IMR-90 (cell line): ENCODE measurements at regions not wholly inside any gene's neighbourhood (a gene's known extent, or its start where the extent isn't known, plus 50 kb on each side); places are given as distances from the start of the nearest gene placed in this dataset.

ENCODE experiments used
- ATAC-seq: fragments of 200-7000 bp; cut with Tn5 transposase; 2 replicates; pipeline ENCODE4 v1.9.1; 2020; ENCODE audit warnings: low read depth, mild to moderate bottlenecking, moderate library complexity
- BruUV-seq: library from RNA; stranded (reverse); fragments of 400-500 nt; replicated peaks from 2 replicates; lab custom pipeline; 2021; lab: Mats Ljungman, UMichigan
- CTCF ChIA-PET: fragments of 300-600 bp; formaldehyde crosslinking; extraction: SDS; loops from one replicate; lab custom pipeline; 2021; ENCODE audit warnings: antibody characterized with exemption; lab: Yijun Ruan, JAX
- POLR2A ChIA-PET: fragments of 300-600 bp; sonication (Branson Sonifier 250); formaldehyde crosslinking; loops from one replicate; lab custom pipeline; 2022; ENCODE audit warnings: antibody characterized with exemption; ENCODE audit not compliant: unreplicated experiment; lab: Charles Lee
- DNase-seq: peaks from one replicate; pipeline ENCODE4 v3.0.0; 2013
- H2AFZ ChIP-seq: replicated peaks from 2 replicates; pipeline ENCODE3; 2013; ENCODE audit warnings: low read length, mild to moderate bottlenecking; ENCODE audit not compliant: poor library complexity
- H2AK5ac ChIP-seq: 2 replicates; pipeline ENCODE4 v1.6.1; 2013; ENCODE audit warnings: low read depth, low read length, inconsistent platforms
- H2AK9ac ChIP-seq: replicated peaks from 2 replicates; pipeline ENCODE3; 2013; ENCODE audit warnings: mild to moderate bottlenecking, low read depth, low read length, moderate library complexity; ENCODE audit not compliant: poor library complexity
- H2BK120ac ChIP-seq: 2 replicates; pipeline ENCODE4 v1.6.1; 2013; ENCODE audit warnings: low read depth, low read length, inconsistent platforms
- H2BK15ac ChIP-seq: 3 replicates; pipeline ENCODE4 v1.6.1; 2013; ENCODE audit warnings: low read depth, low read length, inconsistent platforms
- H2BK20ac ChIP-seq: 2 replicates; pipeline ENCODE4 v1.6.1; 2013; ENCODE audit warnings: low read depth, mild to moderate bottlenecking, inconsistent platforms, low read length, moderate library complexity
- H2BK5ac ChIP-seq: 2 replicates; pipeline ENCODE4 v1.6.1; 2013; ENCODE audit warnings: mild to moderate bottlenecking, low read depth, low read length, inconsistent platforms; ENCODE audit not compliant: poor library complexity, severe bottlenecking
- H3K14ac ChIP-seq: replicated peaks from 2 replicates; pipeline ENCODE4 v1.6.1; 2013; ENCODE audit warnings: low read depth, low read length, inconsistent platforms
- H3K18ac ChIP-seq: 2 replicates; pipeline ENCODE4 v1.6.1; 2013; ENCODE audit warnings: low read depth, low read length, control low read depth
- H3K23ac ChIP-seq: 2 replicates; pipeline ENCODE4 v1.6.1; 2013; ENCODE audit warnings: low read depth, low read length, inconsistent platforms
- H3K27ac ChIP-seq: 2 replicates; pipeline ENCODE4 v1.5.1; 2013; ENCODE audit warnings: mild to moderate bottlenecking, control low read depth, low read length; ENCODE audit not compliant: insufficient read depth
- H3K27me3 ChIP-seq: 2 replicates; pipeline ENCODE4 v1.6.1; 2013; ENCODE audit warnings: low read length; ENCODE audit not compliant: control insufficient read depth, insufficient read depth
- H3K36me3 ChIP-seq: 2 replicates; pipeline ENCODE4 v1.6.1; 2013; ENCODE audit warnings: low read length, mixed read lengths; ENCODE audit not compliant: control insufficient read depth, insufficient read depth
- H3K4ac ChIP-seq: 2 replicates; pipeline ENCODE4 v1.6.1; 2013; ENCODE audit warnings: low read depth, low read length, inconsistent platforms
- H3K4me1 ChIP-seq: 2 replicates; pipeline ENCODE4 v1.6.1; 2013; ENCODE audit warnings: low read length, mixed read lengths; ENCODE audit not compliant: control insufficient read depth, insufficient read depth
- H3K4me2 ChIP-seq: 2 replicates; pipeline ENCODE4 v1.6.1; 2013; ENCODE audit warnings: low read depth, mild to moderate bottlenecking, control low read depth, low read length, moderate library complexity
- H3K4me3 ChIP-seq: 2 replicates; pipeline ENCODE4 v1.5.1; 2013; ENCODE audit warnings: low read depth, mild to moderate bottlenecking, control low read depth, low read length, moderate library complexity; ENCODE audit not compliant: insufficient read depth
- H3K56ac ChIP-seq: 2 replicates; pipeline ENCODE4 v1.6.1; 2013; ENCODE audit warnings: low read length, inconsistent platforms; ENCODE audit not compliant: insufficient read depth; ENCODE audit errors: extremely low read depth
- H3K79me1 ChIP-seq, 2 experiments: 2 replicates each; pipeline ENCODE4 v1.6.1; 2013; ENCODE audit warnings: low read length in 2 of 2, inconsistent platforms in 1 of 2, low read depth in 1 of 2
- H3K9ac ChIP-seq: 2 replicates; pipeline ENCODE4 v1.6.1; 2013; ENCODE audit warnings: low read depth, low read length, control low read depth
- H3K9me1 ChIP-seq: 2 replicates; pipeline ENCODE4 v1.6.1; 2013; ENCODE audit warnings: low read length, inconsistent platforms; ENCODE audit not compliant: insufficient read depth
- H3K9me3 ChIP-seq: 2 replicates; pipeline ENCODE4 v1.6.1; 2013; ENCODE audit warnings: low read length; ENCODE audit not compliant: control insufficient read depth, insufficient read depth
- H4K20me1 ChIP-seq: 2 replicates; pipeline ENCODE4 v1.6.1; 2013; ENCODE audit warnings: low read length, inconsistent platforms; ENCODE audit not compliant: insufficient read depth
- H4K5ac ChIP-seq: 2 replicates; pipeline ENCODE4 v1.6.1; 2013; ENCODE audit warnings: mild to moderate bottlenecking, low read depth, low read length, control low read depth
- H4K8ac ChIP-seq, 2 experiments: 2 replicates each; pipeline ENCODE4 v1.6.1; 2013; ENCODE audit warnings: low read depth in 2 of 2, low read length in 2 of 2, control low read depth in 1 of 2, inconsistent platforms in 1 of 2
- H4K91ac ChIP-seq: 2 replicates; pipeline ENCODE4 v1.6.1; 2013; ENCODE audit warnings: low read depth, low read length, inconsistent platforms; ENCODE audit not compliant: insufficient read depth
- BHLHE40 ChIP-seq: fragments of 150-350 bp; IDR thresholded peaks from 2 replicates; pipeline ENCODE4 v1.6.1; 2016; ENCODE audit warnings: mild to moderate bottlenecking, low read depth, low read length
- CEBPB ChIP-seq: IDR thresholded peaks from 2 replicates; pipeline ENCODE4 v1.6.1; 2012; ENCODE audit warnings: low read depth, low read length, improper control_type of control experiment
- CHD1 ChIP-seq: IDR thresholded peaks from 2 replicates; pipeline ENCODE4 v1.6.1; 2012; ENCODE audit warnings: low read depth, low read length, improper control_type of control experiment
- FOS ChIP-seq: fragments of 150-350 bp; IDR thresholded peaks from 2 replicates; pipeline ENCODE4 v1.6.1; 2016; ENCODE audit warnings: low read depth, low read length
- POLR2A ChIP-seq: IDR thresholded peaks from 2 replicates; pipeline ENCODE4 v1.6.1; 2012; ENCODE audit warnings: mild to moderate bottlenecking, low read depth, low read length
- WGBS, 2 experiments: methylation state at CpG; one replicate each; pipeline versions ENCODE4 v1.1.5 to v1.1.7; 2013; ENCODE audit warnings: missing lambda C conversion rate in 2 of 2; ENCODE audit not compliant: insufficient read length in 1 of 2; ENCODE audit errors: extremely low coverage in 2 of 2; 5-methylcytosine and 5-hydroxymethylcytosine counted together
- dilution Hi-C: fragments of 300-500 bp; cut with HindIII; formaldehyde crosslinking; loops from one replicate; pipeline ENCODE4 v1.14.3; 2018; ENCODE audit warnings: low sequenced_read_pairs; ENCODE audit not compliant: unreplicated experiment
- in situ Hi-C: fragments of 300-500 bp; cut with MboI; formaldehyde crosslinking; loops from 3 replicates; pipeline ENCODE4 v1.14.3; 2019; ENCODE audit warnings: low sequenced_read_pairs, inconsistent platforms, mixed read lengths
- intact Hi-C: fragments of 100-400 bp; cut with micrococcal nuclease; formaldehyde crosslinking; loops from 2 replicates; pipeline ENCODE4 v1.10.0; 2022

DNA sequence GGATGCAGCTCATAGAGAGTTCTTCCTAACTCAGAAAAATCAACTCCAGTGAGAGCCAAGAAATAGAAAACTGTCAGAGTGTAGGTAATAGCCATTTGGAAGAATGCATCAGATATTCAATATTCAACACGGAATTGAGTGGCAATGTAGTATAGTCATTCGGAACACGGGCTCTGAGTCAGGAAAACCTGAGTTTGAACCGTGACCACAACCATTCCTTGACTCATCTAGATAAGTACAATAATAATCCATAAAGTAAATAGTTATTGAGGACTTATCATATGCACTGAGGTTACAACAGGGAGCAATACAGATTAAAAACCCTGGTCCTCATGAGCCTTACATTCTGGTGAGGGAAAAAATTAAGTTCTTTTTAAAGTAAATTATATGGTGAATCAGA lies 62.6 kb upstream of the PHF21A start:
- intact Hi-C loops (no loop called here), dilution Hi-C loops (no loop called here), in situ Hi-C loops (no loop called here)
- no peak overlapping the region for H3K18ac ChIP-seq
- H3K23ac ChIP-seq = no peak overlapping the region
- TF ChIP-seq FOS (0 out of 2 replicates have a peak, but pooled peaks have one; percentile 28), CHD1 (no peak), BHLHE40 (peak; percentile 59), CEBPB (no peak), POLR2A (no peak)
- WGBS, 2 experiments = no CpG with 5 or more reads among the region's 4 CpGs
- no peak overlapping the region for H2AK5ac ChIP-seq
- no peak overlapping the region for H2BK15ac ChIP-seq
- CTCF ChIA-PET = interaction anchor here (1.2 kb wide), 1 partner anchor 8 kb away, joined by 3 read pairs; no protein-coding TSS in a partner anchor
- H3K4ac ChIP-seq = no peak overlapping the region
- no peak overlapping the region for H4K5ac ChIP-seq
- no peak overlapping the region for H3K4me3 ChIP-seq
- no peaks in the 10 kb centered on the region for H3K9me1 ChIP-seq
- H3K14ac ChIP-seq = no peak overlapping the region
- H2AK9ac ChIP-seq = no peak overlapping the region
- POLR2A ChIA-PET = no interaction called here
- H2BK120ac ChIP-seq = no peak overlapping the region
- peaks cover 5% of the 10 kb centered on the region for H3K9me3 ChIP-seq
- H3K9ac ChIP-seq = no peak overlapping the region
- no peaks in the 10 kb centered on the region for H3K79me1 ChIP-seq
- H4K91ac ChIP-seq = no peak overlapping the region
- H3K36me3 ChIP-seq = no peaks in the 10 kb centered on the region
- peak; percentile 84 for DNase-seq
- no peak overlapping the region for H2BK5ac ChIP-seq
- H4K8ac ChIP-seq = no peak overlapping the region
- H3K27me3 ChIP-seq = peaks cover 20% of the 10 kb centered on the region
- H2AFZ ChIP-seq = no peak overlapping the region
- no peaks in the 10 kb centered on the region for H4K20me1 ChIP-seq
- peaks cover 1% of the 10 kb centered on the region; the same call in 1 of the 2 replicates for H3K4me1 ChIP-seq
- H2BK20ac ChIP-seq = no peak overlapping the region
- ATAC-seq = peak; percentile 69
- no peak overlapping the region; the same call in 1 of the 2 replicates for H3K4me2 ChIP-seq
- H3K56ac ChIP-seq = no peak overlapping the region
- H3K27ac ChIP-seq = no peak overlapping the region
- no TSS peak for BruUV-seq
